C4-2B (cell line): ENCODE measurements at regions not wholly inside any gene's neighbourhood (a gene's known extent, or its start where the extent isn't known, plus 50 kb on each side); places are given as distances from the start of the nearest gene placed in this dataset.

ENCODE experiments used
- ZFX ChIP-seq: fragments of 450-650 bp; IDR thresholded peaks from 2 replicates; pipeline ENCODE4 v1.6.1; 2017
- TF ChIP-seq, protein P1 (sequence below): fragments of 450-650 bp; conservative IDR thresholded peaks from 2 replicates; pipeline ENCODE4 v1.5.1; 2017; ENCODE audit warnings: mild to moderate bottlenecking

DNA sequence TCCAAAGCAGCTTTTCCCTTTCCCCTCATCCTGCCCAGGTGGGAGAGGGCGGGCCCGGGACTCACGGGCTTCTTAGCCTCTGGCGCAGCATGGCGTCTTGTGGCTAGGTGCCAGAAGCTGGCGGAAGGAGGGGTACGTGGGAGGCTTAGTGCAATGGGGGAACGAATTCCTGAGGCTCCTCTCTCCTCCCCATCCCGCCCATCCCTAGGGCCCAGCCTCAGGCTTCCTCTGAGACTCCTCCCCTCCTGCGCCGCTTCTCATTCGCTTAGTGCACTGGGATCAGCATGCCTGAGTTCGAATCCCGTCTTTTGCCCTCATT lies 297.8 kb downstream of the ZNF536 start:
- TF ChIP-seq, protein P1, sequence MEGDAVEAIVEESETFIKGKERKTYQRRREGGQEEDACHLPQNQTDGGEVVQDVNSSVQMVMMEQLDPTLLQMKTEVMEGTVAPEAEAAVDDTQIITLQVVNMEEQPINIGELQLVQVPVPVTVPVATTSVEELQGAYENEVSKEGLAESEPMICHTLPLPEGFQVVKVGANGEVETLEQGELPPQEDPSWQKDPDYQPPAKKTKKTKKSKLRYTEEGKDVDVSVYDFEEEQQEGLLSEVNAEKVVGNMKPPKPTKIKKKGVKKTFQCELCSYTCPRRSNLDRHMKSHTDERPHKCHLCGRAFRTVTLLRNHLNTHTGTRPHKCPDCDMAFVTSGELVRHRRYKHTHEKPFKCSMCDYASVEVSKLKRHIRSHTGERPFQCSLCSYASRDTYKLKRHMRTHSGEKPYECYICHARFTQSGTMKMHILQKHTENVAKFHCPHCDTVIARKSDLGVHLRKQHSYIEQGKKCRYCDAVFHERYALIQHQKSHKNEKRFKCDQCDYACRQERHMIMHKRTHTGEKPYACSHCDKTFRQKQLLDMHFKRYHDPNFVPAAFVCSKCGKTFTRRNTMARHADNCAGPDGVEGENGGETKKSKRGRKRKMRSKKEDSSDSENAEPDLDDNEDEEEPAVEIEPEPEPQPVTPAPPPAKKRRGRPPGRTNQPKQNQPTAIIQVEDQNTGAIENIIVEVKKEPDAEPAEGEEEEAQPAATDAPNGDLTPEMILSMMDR, result no peak
- no peak for TF ChIP-seq ZFX
